Liver (tissue), 7 donors: ENCODE measurements at regions not wholly inside any gene's neighbourhood (a gene's known extent, or its start where the extent isn't known, plus 50 kb on each side); places are given as distances from the start of the nearest gene placed in this dataset.

ENCODE experiments used
- DNase-seq: peaks from one replicate; pipeline ENCODE4 v3.0.0-alpha.2; 2017; ENCODE audit warnings: low spot score
- H3K27ac ChIP-seq, 2 donors: one replicate each; pipeline ENCODE4 v1.7.0; 2013; ENCODE audit warnings: inconsistent platforms in 2 of 2, low read length in 2 of 2, control low read depth in 1 of 2, low read depth in 1 of 2, mild to moderate bottlenecking in 1 of 2
- H3K27me3 ChIP-seq, 4 donors: one replicate each; pipeline versions ENCODE4 v1.6.1 to v1.7.0; 2013; ENCODE audit warnings: low read length in 3 of 4, inconsistent platforms in 1 of 4, mild to moderate bottlenecking in 1 of 4, moderate library complexity in 1 of 4; ENCODE audit not compliant: control insufficient read depth in 4 of 4, insufficient read depth in 4 of 4
- H3K36me3 ChIP-seq, 4 donors: one replicate each; pipeline versions ENCODE4 v1.6.1 to v1.7.0; 2013; ENCODE audit warnings: low read length in 3 of 4, mild to moderate bottlenecking in 3 of 4, low read depth in 1 of 4, moderate library complexity in 1 of 4; ENCODE audit not compliant: control insufficient read depth in 4 of 4, insufficient read depth in 3 of 4
- H3K4me1 ChIP-seq, 4 donors: one replicate each; pipeline versions ENCODE4 v1.6.1 to v1.7.0; 2013; ENCODE audit warnings: low read length in 3 of 4, mild to moderate bottlenecking in 3 of 4, moderate library complexity in 1 of 4; ENCODE audit not compliant: control insufficient read depth in 4 of 4, insufficient read depth in 4 of 4
- H3K4me3 ChIP-seq, 3 donors: one replicate each; pipeline versions ENCODE4 v1.6.1 to v1.7.0; 2013; ENCODE audit warnings: low read length in 3 of 3, control low read depth in 1 of 3, low read depth in 1 of 3, mild to moderate bottlenecking in 1 of 3
- H3K9ac ChIP-seq, 2 donors: one replicate each; pipeline ENCODE4 v1.7.0; 2013; ENCODE audit warnings: low read length in 2 of 2, mild to moderate bottlenecking in 2 of 2, moderate library complexity in 2 of 2, control low read depth in 1 of 2, low read depth in 1 of 2
- H3K9me3 ChIP-seq, 4 donors: one replicate each; pipeline versions ENCODE4 v1.6.1 to v1.7.0; 2013; ENCODE audit warnings: low read length in 3 of 4; ENCODE audit not compliant: control insufficient read depth in 4 of 4
- EGR1 ChIP-seq, 2 donors: IDR thresholded peaks; 2 replicates each; pipeline ENCODE4 v1.6.1; 2016 to 2018; ENCODE audit warnings: antibody characterized with exemption in 2 of 2, low read depth in 2 of 2
- FOXA1 ChIP-seq: IDR thresholded peaks from 2 replicates; pipeline ENCODE4 v1.6.1; 2016; ENCODE audit warnings: antibody characterized with exemption
- FOXA2 ChIP-seq: IDR thresholded peaks from 2 replicates; pipeline ENCODE4 v1.6.1; 2016; ENCODE audit warnings: antibody characterized with exemption
- GABPA ChIP-seq, 2 donors: IDR thresholded peaks in 1 of 2; conservative IDR thresholded peaks in 1 of 2; 2 replicates each; pipeline ENCODE4 v1.6.1; 2016; ENCODE audit warnings: antibody characterized with exemption in 2 of 2, mild to moderate bottlenecking in 1 of 2, moderate library complexity in 1 of 2
- HNF4A ChIP-seq, 2 donors: conservative IDR thresholded peaks; 2 replicates each; pipeline ENCODE4 v1.6.1; 2016; ENCODE audit warnings: antibody characterized with exemption in 2 of 2, mild to moderate bottlenecking in 2 of 2
- JUND ChIP-seq, 2 donors: IDR thresholded peaks; 2 replicates each; pipeline ENCODE4 v1.6.1; 2016; ENCODE audit warnings: antibody characterized with exemption in 2 of 2
- MAX ChIP-seq: IDR thresholded peaks from 2 replicates; pipeline ENCODE4 v1.6.1; 2016; ENCODE audit warnings: antibody characterized with exemption
- NR2F2 ChIP-seq: IDR thresholded peaks from 2 replicates; pipeline ENCODE4 v1.6.1; 2016; ENCODE audit warnings: antibody characterized with exemption
- RAD21 ChIP-seq, 2 donors: IDR thresholded peaks; 2 replicates each; pipeline ENCODE4 v1.6.1; 2016; ENCODE audit warnings: antibody characterized with exemption in 2 of 2, mild to moderate bottlenecking in 2 of 2
- RXRA ChIP-seq, 2 donors: IDR thresholded peaks; 2 replicates each; pipeline ENCODE4 v1.6.1; 2017 to 2018; ENCODE audit warnings: antibody characterized with exemption in 2 of 2, mild to moderate bottlenecking in 1 of 2
- SP1 ChIP-seq: IDR thresholded peaks from 2 replicates; pipeline ENCODE4 v1.6.1; 2018; ENCODE audit warnings: antibody characterized with exemption, mild to moderate bottlenecking
- TAF1 ChIP-seq: conservative IDR thresholded peaks from 2 replicates; pipeline ENCODE4 v1.6.1; 2016; ENCODE audit warnings: antibody characterized with exemption, mild to moderate bottlenecking
- YY1 ChIP-seq: IDR thresholded peaks from 2 replicates; pipeline ENCODE4 v1.6.1; 2016; ENCODE audit warnings: antibody characterized with exemption, mild to moderate bottlenecking
- ZBTB33 ChIP-seq: IDR thresholded peaks from 2 replicates; pipeline ENCODE4 v1.6.1; 2016; ENCODE audit warnings: antibody characterized with exemption
- WGBS: extraction: QIAGEN DNeasy Blood & Tissue Kit; methylation state at CpG from one replicate; pipeline ENCODE4 v1.1.7; 2013; 5-methylcytosine and 5-hydroxymethylcytosine counted together
- TF ChIP-seq, protein P1 (sequence below): IDR thresholded peaks from 2 replicates; pipeline ENCODE4 v1.6.1; 2016; ENCODE audit warnings: antibody characterized with exemption
- TF ChIP-seq, protein P2 (sequence below): IDR thresholded peaks from 2 replicates; pipeline ENCODE4 v1.6.1; 2016; ENCODE audit warnings: antibody characterized with exemption, mild to moderate bottlenecking
- donor health status: healthy.
- donor health status: healthy.
- donor health status: healthy.
- donor health status: healthy.

- no peak overlapping the region for H3K27ac ChIP-seq
- no peaks in the 10 kb centered on the region for H3K9me3 ChIP-seq
- TF ChIP-seq YY1 (no peak), FOXA2 (no peak), RAD21 (IDR thresholded peaks at IDR 0.05) (no peak), HNF4A (conservative IDR thresholded peaks at IDR 0.05) (no peak)
- no peaks in the 10 kb centered on the region for H3K4me1 ChIP-seq
- DNase-seq = no peak
- H3K27me3 ChIP-seq = no peaks in the 10 kb centered on the region
- no peaks in the 10 kb centered on the region for H3K36me3 ChIP-seq
- WGBS = 73% methylated on average over 5 of the region's 5 CpGs
- no peak overlapping the region for H3K9ac ChIP-seq
- H3K4me3 ChIP-seq = no peak overlapping the region
These were observed 69.3 kb upstream of the IGF1 start for GRCh38 chr12:102549691-102550090.

DNA sequence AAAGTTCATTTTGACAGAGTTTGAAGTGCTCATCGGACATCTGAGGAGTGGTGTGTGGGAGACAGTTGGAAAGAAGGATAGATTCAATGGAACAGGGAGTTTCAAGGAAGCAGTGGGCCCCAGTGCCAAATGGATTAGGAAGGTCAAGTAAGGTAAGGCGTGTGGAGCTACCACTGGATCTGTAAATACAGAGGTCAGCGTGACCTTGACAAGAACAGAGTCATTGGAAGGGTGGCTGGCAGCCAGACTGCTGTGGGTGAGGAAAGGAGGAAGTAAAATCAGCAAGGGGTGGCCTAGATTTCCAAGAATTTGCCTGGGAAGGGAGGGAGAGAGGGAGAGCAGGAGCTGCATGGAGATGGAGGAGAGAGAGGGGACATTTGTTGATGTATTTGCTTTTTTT is 68.2 kb upstream of the IGF1 start:
- H3K27ac ChIP-seq = no peak overlapping the region
- TF ChIP-seq ZBTB33 (no peak), MAX (no peak), RXRA (IDR thresholded peaks at IDR 0.05) (no peak), FOXA2 (no peak), NR2F2 (no peak), EGR1 (IDR thresholded peaks at IDR 0.05; ENCODE audit: low read depth in 2 of 2) (no peak), RAD21 (IDR thresholded peaks at IDR 0.05) (no peak), GABPA (IDR thresholded peaks at IDR 0.05 in 1 of 2, conservative IDR thresholded peaks at IDR 0.05 in 1 of 2) (no peak), YY1 (no peak), SP1 (no peak), TAF1 (no peak), FOXA1 (no peak), JUND (IDR thresholded peaks at IDR 0.05) (no peak), HNF4A (conservative IDR thresholded peaks at IDR 0.05) (no peak)
- TF ChIP-seq, protein P1, sequence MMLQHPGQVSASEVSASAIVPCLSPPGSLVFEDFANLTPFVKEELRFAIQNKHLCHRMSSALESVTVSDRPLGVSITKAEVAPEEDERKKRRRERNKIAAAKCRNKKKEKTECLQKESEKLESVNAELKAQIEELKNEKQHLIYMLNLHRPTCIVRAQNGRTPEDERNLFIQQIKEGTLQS = no peak
- TF ChIP-seq, protein P2, sequence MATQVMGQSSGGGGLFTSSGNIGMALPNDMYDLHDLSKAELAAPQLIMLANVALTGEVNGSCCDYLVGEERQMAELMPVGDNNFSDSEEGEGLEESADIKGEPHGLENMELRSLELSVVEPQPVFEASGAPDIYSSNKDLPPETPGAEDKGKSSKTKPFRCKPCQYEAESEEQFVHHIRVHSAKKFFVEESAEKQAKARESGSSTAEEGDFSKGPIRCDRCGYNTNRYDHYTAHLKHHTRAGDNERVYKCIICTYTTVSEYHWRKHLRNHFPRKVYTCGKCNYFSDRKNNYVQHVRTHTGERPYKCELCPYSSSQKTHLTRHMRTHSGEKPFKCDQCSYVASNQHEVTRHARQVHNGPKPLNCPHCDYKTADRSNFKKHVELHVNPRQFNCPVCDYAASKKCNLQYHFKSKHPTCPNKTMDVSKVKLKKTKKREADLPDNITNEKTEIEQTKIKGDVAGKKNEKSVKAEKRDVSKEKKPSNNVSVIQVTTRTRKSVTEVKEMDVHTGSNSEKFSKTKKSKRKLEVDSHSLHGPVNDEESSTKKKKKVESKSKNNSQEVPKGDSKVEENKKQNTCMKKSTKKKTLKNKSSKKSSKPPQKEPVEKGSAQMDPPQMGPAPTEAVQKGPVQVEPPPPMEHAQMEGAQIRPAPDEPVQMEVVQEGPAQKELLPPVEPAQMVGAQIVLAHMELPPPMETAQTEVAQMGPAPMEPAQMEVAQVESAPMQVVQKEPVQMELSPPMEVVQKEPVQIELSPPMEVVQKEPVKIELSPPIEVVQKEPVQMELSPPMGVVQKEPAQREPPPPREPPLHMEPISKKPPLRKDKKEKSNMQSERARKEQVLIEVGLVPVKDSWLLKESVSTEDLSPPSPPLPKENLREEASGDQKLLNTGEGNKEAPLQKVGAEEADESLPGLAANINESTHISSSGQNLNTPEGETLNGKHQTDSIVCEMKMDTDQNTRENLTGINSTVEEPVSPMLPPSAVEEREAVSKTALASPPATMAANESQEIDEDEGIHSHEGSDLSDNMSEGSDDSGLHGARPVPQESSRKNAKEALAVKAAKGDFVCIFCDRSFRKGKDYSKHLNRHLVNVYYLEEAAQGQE = no peak
- 47% methylated on average over 3 of the region's 3 CpGs for WGBS

More for the DNA sequence above, 68.2 kb upstream of the IGF1 start:
- DNase-seq = no peak
- no peaks in the 10 kb centered on the region for H3K4me1 ChIP-seq
- H3K9me3 ChIP-seq = no peaks in the 10 kb centered on the region
- H3K27me3 ChIP-seq = no peaks in the 10 kb centered on the region
- H3K4me3 ChIP-seq = no peak overlapping the region
- H3K36me3 ChIP-seq = no peaks in the 10 kb centered on the region
- H3K9ac ChIP-seq = no peak overlapping the region
